Lung (tissue), 11 donors: ENCODE measurements at regions not wholly inside any gene's neighbourhood (a gene's known extent, or its start where the extent isn't known, plus 50 kb on each side); places are given as distances from the start of the nearest gene placed in this dataset.

ENCODE experiments used
- ATAC-seq: fragments of 200-7000 bp; cut with Tn5 transposase; one replicate; pipeline ENCODE4 v1.9.1; 2020; ENCODE audit warnings: moderate number of reproducible peaks; ENCODE audit not compliant: insufficient read depth, low FRiP score
- DNase-seq, 3 donors: peaks; one replicate each; pipeline ENCODE4 v3.0.0-alpha.2; 2013 to 2017
- H3K27ac ChIP-seq, 2 donors: one replicate each; pipeline ENCODE4 v1.5.1; 2013; ENCODE audit warnings: mild to moderate bottlenecking in 2 of 2, moderate library complexity in 2 of 2, control low read depth in 1 of 2, inconsistent platforms in 1 of 2, low read depth in 1 of 2, low read length in 1 of 2
- H3K27me3 ChIP-seq, 3 donors: one replicate each; pipeline ENCODE4 v1.5.1; 2013; ENCODE audit warnings: low read length in 2 of 3; ENCODE audit not compliant: control insufficient read depth in 3 of 3, insufficient read depth in 3 of 3
- H3K36me3 ChIP-seq, 4 donors: one replicate each; pipeline ENCODE4 v1.5.1; 2013; ENCODE audit warnings: low read length in 4 of 4, mild to moderate bottlenecking in 1 of 4, moderate library complexity in 1 of 4; ENCODE audit not compliant: control insufficient read depth in 4 of 4, insufficient read depth in 4 of 4
- H3K4me1 ChIP-seq, 5 donors: one replicate each; pipeline ENCODE4 v1.5.1; 2013; ENCODE audit warnings: low read length in 5 of 5, mild to moderate bottlenecking in 2 of 5, moderate library complexity in 1 of 5; ENCODE audit not compliant: control insufficient read depth in 5 of 5, insufficient read depth in 5 of 5
- H3K4me3 ChIP-seq: one replicate; pipeline ENCODE4 v1.5.1; 2013; ENCODE audit warnings: mild to moderate bottlenecking, control low read depth, moderate library complexity
- H3K9ac ChIP-seq, 2 donors: one replicate each; pipeline ENCODE4 v1.5.1; 2013; ENCODE audit warnings: low read length in 2 of 2, control low read depth in 1 of 2; ENCODE audit not compliant: insufficient read depth in 1 of 2
- H3K9me3 ChIP-seq, 4 donors: one replicate each; pipeline ENCODE4 v1.5.1; 2013; ENCODE audit warnings: low read length in 3 of 4, mild to moderate bottlenecking in 1 of 4, moderate library complexity in 1 of 4; ENCODE audit not compliant: control insufficient read depth in 4 of 4, insufficient read depth in 3 of 4
- CTCF ChIP-seq: IDR thresholded peaks from 2 replicates; pipeline ENCODE4 v1.5.1; 2012; ENCODE audit warnings: mild to moderate bottlenecking; ENCODE audit errors: control extremely low read depth, extremely low read depth
- WGBS, 2 donors: extraction: QIAGEN DNeasy Blood & Tissue Kit; methylation state at CpG; one replicate each; pipeline ENCODE4 v1.1.7; 2013; 5-methylcytosine and 5-hydroxymethylcytosine counted together
- donor health status: control.
- donor health status: control.
- donor health status: Bipolar disorder and iron deficiency.
- donor health status: healthy.
- donor health status: DM: yes; HTN: yes; CAD: no.

GRCh38 chr12:28975564-28976340 lies 173.3 kb upstream of the FAR2 start:
- no peaks in the 10 kb centered on the region for H3K4me1 ChIP-seq
- no peaks in the 10 kb centered on the region for H3K36me3 ChIP-seq
- ATAC-seq (no peak), DNase-seq (no peak)
- peaks cover 0 to 2% (median 0%) of the 10 kb centered on the region in 4 donors for H3K9me3 ChIP-seq
- H3K27ac ChIP-seq, result no peak overlapping the region
- no peak overlapping the region for H3K9ac ChIP-seq
- TF ChIP-seq CTCF, result no peak
- no peak overlapping the region for H3K4me3 ChIP-seq
- 55 to 69% methylated on average over 3 of the region's 3 CpGs for WGBS, 2 donors
- H3K27me3 ChIP-seq, result no peaks in the 10 kb centered on the region

DNA sequence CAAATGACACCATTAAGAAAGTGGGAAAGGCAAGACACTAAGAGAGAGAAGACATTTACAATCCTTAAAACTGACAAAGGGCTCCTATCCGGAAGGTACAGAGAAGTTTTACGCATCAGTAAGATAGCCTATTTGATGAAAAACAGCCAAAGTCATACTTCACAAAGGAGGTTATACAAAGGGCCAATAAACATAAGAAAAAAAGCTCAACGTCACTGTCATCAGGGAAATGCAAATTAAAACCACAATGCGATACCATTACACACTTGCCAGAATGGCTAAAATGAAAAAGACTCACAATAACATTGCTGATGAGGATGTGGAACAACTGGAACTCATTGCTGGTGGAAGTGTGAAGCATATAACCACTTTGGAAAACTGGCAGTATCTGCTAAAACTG lies 168.6 kb upstream of the FAR2 start:
- Histone ChIP-seq H3K27me3 (no peaks in the 10 kb centered on the region), H3K9me3 (no peaks in the 10 kb centered on the region), H3K9ac (no peak overlapping the region), H3K4me3 (no peak overlapping the region), H3K36me3 (no peaks in the 10 kb centered on the region), H3K27ac (no peak overlapping the region), H3K4me1 (no peaks in the 10 kb centered on the region)
- DNase-seq (no peak), ATAC-seq (no peak)
- WGBS, 2 donors, result 89 to 94% methylated on average over 4 of the region's 4 CpGs
- TF ChIP-seq CTCF, result no peak

- TF ChIP-seq CTCF, result no peak
- no peak overlapping the region for H3K9ac ChIP-seq
- H3K4me1 ChIP-seq, result no peaks in the 10 kb centered on the region
- no peak overlapping the region for H3K4me3 ChIP-seq
- 72 to 76% methylated on average over 5 of the region's 5 CpGs for whole genome bisulfite sequencing, 2 donors
- H3K27ac ChIP-seq, result no peak overlapping the region
- H3K27me3 ChIP-seq, result no peaks in the 10 kb centered on the region
- no peak for DNase-seq
- H3K9me3 ChIP-seq, result no peaks in the 10 kb centered on the region
- H3K36me3 ChIP-seq, result no peaks in the 10 kb centered on the region
- ATAC-seq, result no peak
Observed at GRCh38 chr12:28987538-28988324, 161.3 kb upstream of the FAR2 start.
